SK-N-SH (cell line): ENCODE measurements at regions not wholly inside any gene's neighbourhood (a gene's known extent, or its start where the extent isn't known, plus 50 kb on each side); places are given as distances from the start of the nearest gene placed in this dataset.

Experiments
- CTCF ChIA-PET: fragments of 300-600, 350-600 bp; formaldehyde crosslinking; extraction: SDS; loops from one replicate; lab custom pipeline; 2021; lab: Yijun Ruan, JAX
- POLR2A ChIA-PET: fragments of 350-600 bp; sonication (Branson Sonifier 250); formaldehyde crosslinking; extraction: SDS; loops from one replicate; lab custom pipeline; 2020; ENCODE audit warnings: antibody characterized with exemption, inconsistent platforms; lab: Yijun Ruan, JAX
- DNase-seq: peaks from one replicate; pipeline ENCODE4 v3.0.0; 2012
- H2AFZ ChIP-seq: fragments of 200-600 bp; sonication (generic); 2 replicates; pipeline ENCODE4 v1.8.1; 2016; ENCODE audit warnings: antibody characterized with exemption, mild to moderate bottlenecking, low read depth
- H3F3A ChIP-seq: fragments of 200-600 bp; sonication (generic); replicated peaks from 2 replicates; pipeline ENCODE3; 2016; ENCODE audit warnings: antibody characterized with exemption, mild to moderate bottlenecking; ENCODE audit not compliant: insufficient read depth
- H3K27ac ChIP-seq, 2 experiments: fragments of 200-500 bp in 1 of 2; fragments of 200-600 bp in 1 of 2; sonication (Bioruptor generic) in 1 of 2; sonication (generic), shearing (Covaris generic) in 1 of 2; 2 replicates each; pipeline versions ENCODE4 v1.5.1 to v1.6.1; 2014 to 2016; ENCODE audit warnings: low read depth in 2 of 2, inconsistent platforms in 1 of 2, low read length in 1 of 2, mild to moderate bottlenecking in 1 of 2, mixed read lengths in 1 of 2
- H3K27me3 ChIP-seq: fragments of 200-600 bp; sonication (generic), shearing (Covaris generic); 2 replicates; pipeline ENCODE4 v1.6.1; 2016; ENCODE audit warnings: mixed run types; ENCODE audit not compliant: insufficient read depth
- H3K36me3 ChIP-seq, 2 experiments: fragments of 200-500 bp in 1 of 2; fragments of 200-600 bp in 1 of 2; sonication (Bioruptor generic) in 1 of 2; sonication (generic) in 1 of 2; replicated peaks in 1 of 2; 2 replicates each; pipeline versions ENCODE3 to v1.5.1; 2014 to 2016; ENCODE audit warnings: low read length in 1 of 2, mild to moderate bottlenecking in 1 of 2; ENCODE audit not compliant: insufficient read depth in 2 of 2, control insufficient read depth in 1 of 2
- H3K4me1 ChIP-seq, 2 experiments: fragments of 200-500 bp in 1 of 2; fragments of 200-600 bp in 1 of 2; sonication (Bioruptor generic) in 1 of 2; sonication (generic), shearing (Covaris generic) in 1 of 2; 2 replicates each; pipeline versions ENCODE4 v1.5.1 to v1.6.1; 2014 to 2016; ENCODE audit warnings: low read depth in 1 of 2, low read length in 1 of 2, mixed run types in 1 of 2; ENCODE audit not compliant: insufficient read depth in 2 of 2, control insufficient read depth in 1 of 2
- H3K4me2 ChIP-seq: fragments of 200-600 bp; sonication (generic), shearing (Covaris generic); 2 replicates; pipeline ENCODE4 v1.6.1; 2017; ENCODE audit warnings: mixed run types
- H3K4me3 ChIP-seq, 2 experiments: fragments of 200-500 bp in 1 of 2; fragments of 200-600 bp in 1 of 2; sonication (Bioruptor generic) in 1 of 2; sonication (generic), shearing (Covaris generic) in 1 of 2; 2 replicates each; pipeline versions ENCODE4 v1.5.1 to v1.8.1; 2014 to 2016; ENCODE audit warnings: low read depth in 2 of 2, inconsistent platforms in 1 of 2, low read length in 1 of 2, mild to moderate bottlenecking in 1 of 2, mixed read lengths in 1 of 2, moderate library complexity in 1 of 2
- H3K79me2 ChIP-seq: fragments of 200-600 bp; sonication (generic); 2 replicates; pipeline ENCODE4 v1.8.1; 2017; ENCODE audit warnings: mild to moderate bottlenecking; ENCODE audit not compliant: insufficient read depth
- H3K9ac ChIP-seq: fragments of 200-600 bp; sonication (generic); 2 replicates; pipeline ENCODE4 v1.6.1; 2017; ENCODE audit warnings: mixed run types
- H3K9me2 ChIP-seq: fragments of 200-600 bp; sonication (generic); 2 replicates; pipeline ENCODE4 v1.6.1; 2017; ENCODE audit warnings: mixed run types
- H3K9me3 ChIP-seq: fragments of 200-600 bp; sonication (generic); 2 replicates; pipeline ENCODE4 v1.6.1; 2017; ENCODE audit warnings: mixed run types, mild to moderate bottlenecking, moderate library complexity
- H4K20me1 ChIP-seq: fragments of 200-600 bp; sonication (generic); 2 replicates; pipeline ENCODE4 v1.6.1; 2017; ENCODE audit warnings: mild to moderate bottlenecking, mixed run types; ENCODE audit not compliant: insufficient read depth
- CHD2 ChIP-seq: fragments of 150-350 bp; IDR thresholded peaks from 2 replicates; pipeline ENCODE4 v1.6.1; 2018; ENCODE audit warnings: low read length; ENCODE audit not compliant: partially characterized antibody
- EP300 ChIP-seq, 2 experiments: IDR thresholded peaks; 2 replicates each; pipeline versions ENCODE4 v1.4.0 to v1.6.1; 2012; ENCODE audit warnings: borderline replicate concordance in 1 of 2, low read depth in 1 of 2, low read length in 1 of 2
- EZH2phosphoT487 ChIP-seq: fragments of 200-600 bp; sonication (generic); IDR thresholded peaks from 2 replicates; pipeline ENCODE4 v1.6.1; 2017; ENCODE audit warnings: low read depth, mixed run types, mild to moderate bottlenecking, antibody characterized with exemption, moderate library complexity, borderline replicate concordance
- FOXJ3 ChIP-seq: sonication (generic); formaldehyde crosslinking; IDR thresholded peaks from 2 replicates; pipeline ENCODE4 v1.5.1; 2020; ENCODE audit warnings: mild to moderate bottlenecking, missing genetic modification reagents
- FOXM1 ChIP-seq: IDR thresholded peaks from 2 replicates; pipeline ENCODE4 v1.4.0; 2012; ENCODE audit warnings: low read depth, mild to moderate bottlenecking
- GABPA ChIP-seq: IDR thresholded peaks from 2 replicates; pipeline ENCODE4 v1.4.0; 2012; ENCODE audit warnings: low read depth, mild to moderate bottlenecking
- GATA2 ChIP-seq: sonication (generic); formaldehyde crosslinking; IDR thresholded peaks from 2 replicates; pipeline ENCODE4 v1.5.0; 2020; ENCODE audit warnings: mild to moderate bottlenecking, missing genetic modification reagents
- IRF3 ChIP-seq: fragments of 150-350 bp; IDR thresholded peaks from 2 replicates; pipeline ENCODE4 v1.6.1; 2016; ENCODE audit warnings: mild to moderate bottlenecking, low read depth, low read length
- JUND ChIP-seq: IDR thresholded peaks from 2 replicates; pipeline ENCODE4 v1.4.0; 2012
- MEF2A ChIP-seq: IDR thresholded peaks from 2 replicates; pipeline ENCODE4 v1.4.0; 2012; ENCODE audit warnings: low read depth, borderline replicate concordance
- MXI1 ChIP-seq: IDR thresholded peaks from 2 replicates; pipeline ENCODE4 v1.6.1; 2012; ENCODE audit warnings: mild to moderate bottlenecking, low read depth, low read length, improper control_type of control experiment
- NFIC ChIP-seq: IDR thresholded peaks from 2 replicates; pipeline ENCODE4 v1.4.0; 2012; ENCODE audit warnings: borderline replicate concordance
- POLR2AphosphoS5 ChIP-seq: IDR thresholded peaks from 2 replicates; pipeline ENCODE4 v1.6.1; 2012; ENCODE audit warnings: low read depth, low read length
- REST ChIP-seq: IDR thresholded peaks from 2 replicates; pipeline ENCODE4 v1.6.1; 2012; ENCODE audit warnings: mild to moderate bottlenecking, low read depth, low read length, moderate library complexity
- RFX5 ChIP-seq: IDR thresholded peaks from 2 replicates; pipeline ENCODE4 v1.6.1; 2012; ENCODE audit warnings: mild to moderate bottlenecking, improper control_type of control experiment, low read length
- RXRA ChIP-seq: IDR thresholded peaks from 2 replicates; pipeline ENCODE4 v1.4.0; 2012; ENCODE audit warnings: low read depth, mild to moderate bottlenecking, borderline replicate concordance
- SIN3A ChIP-seq: IDR thresholded peaks from 2 replicates; pipeline ENCODE4 v1.6.1; 2012; ENCODE audit warnings: low read depth, mild to moderate bottlenecking, low read length, moderate library complexity, borderline replicate concordance
- SMC3 ChIP-seq: IDR thresholded peaks from 2 replicates; pipeline ENCODE4 v1.6.1; 2012; ENCODE audit warnings: low read depth, low read length, improper control_type of control experiment
- TCF12 ChIP-seq: IDR thresholded peaks from 2 replicates; pipeline ENCODE4 v1.4.0; 2012
- USF2 ChIP-seq: fragments of 150-350 bp; IDR thresholded peaks from 2 replicates; pipeline ENCODE4 v1.6.1; 2017; ENCODE audit warnings: antibody characterized with exemption, low read length, low read depth, borderline replicate concordance
- YY1 ChIP-seq: IDR thresholded peaks from 2 replicates; pipeline ENCODE4 v1.4.0; 2012; ENCODE audit warnings: low read depth, mild to moderate bottlenecking
- ZBTB33 ChIP-seq: IDR thresholded peaks from 2 replicates; pipeline ENCODE4 v1.4.0; 2012; ENCODE audit warnings: low read depth, borderline replicate concordance
- WGBS: methylation state at CpG from one replicate; pipeline ENCODE4 v1.1.6; 2017; ENCODE audit warnings: low lambda C conversion rate; 5-methylcytosine and 5-hydroxymethylcytosine counted together

GRCh38 chr5:159564031-159564430 lies 233.7 kb upstream of the IL12B start:
- no peaks in the 10 kb centered on the region for H3K36me3 ChIP-seq
- TF ChIP-seq RFX5 (no peak), MXI1 (no peak), TCF12 (no peak), NFIC (no peak), SMC3 (no peak), RXRA (no peak), CHD2 (no peak), REST (no peak), FOXJ3 (CRISPR knock-in tag) (no peak), EP300 (IDR thresholded peaks at IDR 0.05; ENCODE audit: borderline replicate concordance in 1 of 2, low read depth in 1 of 2, low read length in 1 of 2) (no peak), GATA2 (CRISPR knock-in tag) (no peak), POLR2AphosphoS5 (no peak), FOXM1 (no peak), JUND (no peak)
- TF ChIP-seq, all 33 proteins: peak for 0
- Histone ChIP-seq H4K20me1 (no peaks in the 10 kb centered on the region), H3K9me2 (no peaks in the 10 kb centered on the region), H3K4me3 (no peak overlapping the region), H3K27ac (no peak overlapping the region), H2AFZ (no peak overlapping the region), H3K4me2 (no peak overlapping the region), H3K9ac (no peak overlapping the region), H3K9me3 (no peaks in the 10 kb centered on the region), H3K4me1 (no peaks in the 10 kb centered on the region), H3K79me2 (no peaks in the 10 kb centered on the region), H3K27me3 (no peaks in the 10 kb centered on the region; the same call in 1 of the 2 replicates), H3F3A (no peaks in the 10 kb centered on the region)
- DNase-seq = no peak
- CTCF ChIA-PET = no interaction called here
- POLR2A ChIA-PET = no interaction called here
- 19% methylated on average over 2 of the region's 2 CpGs for WGBS

- no peak overlapping the region for H2AFZ ChIP-seq
- H3K9me3 ChIP-seq = no peaks in the 10 kb centered on the region
- H3K79me2 ChIP-seq = no peaks in the 10 kb centered on the region
- H3K4me1 ChIP-seq = no peaks in the 10 kb centered on the region
- no peaks in the 10 kb centered on the region for H3K36me3 ChIP-seq
- ChIA-PET POLR2A (no interaction called here), CTCF (interaction anchor here (0.6 kb wide), 1 partner anchor 1318 kb away, joined by 3 read pairs; no protein-coding TSS in a partner anchor)
- no peak overlapping the region for H3K4me3 ChIP-seq
- 53% methylated on average over 2 of the region's 2 CpGs for WGBS
- no peaks in the 10 kb centered on the region for H4K20me1 ChIP-seq
- no peaks in the 10 kb centered on the region for H3K27me3 ChIP-seq
- H3F3A ChIP-seq = no peaks in the 10 kb centered on the region
- H3K27ac ChIP-seq = no peak overlapping the region
- no peak for DNase-seq
- H3K9ac ChIP-seq = no peak overlapping the region
- no peaks in the 10 kb centered on the region for H3K9me2 ChIP-seq
- no peak overlapping the region for H3K4me2 ChIP-seq
- TF ChIP-seq SIN3A (no peak), MEF2A (no peak), ZBTB33 (no peak), RFX5 (no peak), EZH2phosphoT487 (no peak), IRF3 (no peak), FOXJ3 (CRISPR knock-in tag) (no peak), FOXM1 (no peak), NFIC (no peak), USF2 (no peak), YY1 (no peak), GABPA (no peak), EP300 (IDR thresholded peaks at IDR 0.05; ENCODE audit: borderline replicate concordance in 1 of 2, low read depth in 1 of 2, low read length in 1 of 2) (no peak)
Observed at GRCh38 chr5:159566832-159567231, 236.5 kb upstream of the IL12B start.
